ENCODE measurements at regions not wholly inside any gene's neighbourhood (a gene's known extent, or its start where the extent isn't known, plus 50 kb on each side); places are given as distances from the start of the nearest gene placed in this dataset.
A peak's percentile ranks its signal among the peaks of the same experiment; 100 is the strongest.
"Not testable (repeated sequence)": the region's sequence is repeated elsewhere in the genome, so short reads cannot be mapped to it uniquely, and the experiment has no call there.

DNA sequence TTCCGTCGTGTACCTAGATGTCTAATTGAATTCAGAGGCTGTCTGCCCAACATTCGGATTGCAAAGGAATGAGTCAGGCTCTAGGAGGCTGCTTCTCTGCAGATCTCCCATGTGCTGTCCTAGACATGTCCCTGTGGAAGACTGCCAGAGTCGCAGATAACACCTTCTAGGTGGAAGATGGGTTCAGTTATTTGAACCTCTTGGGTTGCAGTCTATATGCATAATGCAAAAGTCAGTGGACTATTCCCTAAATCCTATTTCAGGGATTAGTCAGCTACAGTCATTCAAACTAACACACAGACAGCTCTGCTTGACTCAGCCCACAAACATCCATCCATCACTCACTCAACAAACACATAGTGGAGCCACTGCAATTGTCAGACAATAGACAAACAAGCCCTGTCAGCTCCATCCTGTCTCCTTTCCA lies 300.0 kb upstream of the CTNNB1 start:
- DNase-seq, result no peak
- Histone ChIP-seq H3K4me1 (ENCODE audit: control insufficient read depth, insufficient read depth, low read length) (no peaks in the 10 kb centered on the region), H3K27me3 (ENCODE audit: control insufficient read depth, insufficient read depth, low read length) (no peaks in the 10 kb centered on the region), H3K4me3 (ENCODE audit: low read length) (no peak overlapping the region), H3K27ac (ENCODE audit: low read length) (no peak overlapping the region), H3K9me3 (replicated peaks; ENCODE audit: control insufficient read depth, low read depth, low read length) (no peaks in the 10 kb centered on the region), H3K36me3 (ENCODE audit: control insufficient read depth, insufficient read depth, low read length) (no peaks in the 10 kb centered on the region)
- WGBS (ENCODE audit: insufficient coverage), result 75% methylated on average over 2 of the region's 4 CpGs

- 50% methylated on average over 1 of the region's 3 CpGs for WGBS (ENCODE audit: insufficient coverage)
- Histone ChIP-seq H3K9me3 (replicated peaks; ENCODE audit: control insufficient read depth, low read depth, low read length) (no peaks in the 10 kb centered on the region), H3K4me1 (ENCODE audit: control insufficient read depth, insufficient read depth, low read length) (no peaks in the 10 kb centered on the region), H3K36me3 (ENCODE audit: control insufficient read depth, insufficient read depth, low read length) (no peaks in the 10 kb centered on the region), H3K4me3 (ENCODE audit: low read length) (no peak overlapping the region), H3K27me3 (ENCODE audit: control insufficient read depth, insufficient read depth, low read length) (no peaks in the 10 kb centered on the region), H3K27ac (ENCODE audit: low read length) (no peak overlapping the region)
- DNase-seq, result no peak
Observed at GRCh38 chr3:40901298-40901697, 298.0 kb upstream of the CTNNB1 start.

DNA sequence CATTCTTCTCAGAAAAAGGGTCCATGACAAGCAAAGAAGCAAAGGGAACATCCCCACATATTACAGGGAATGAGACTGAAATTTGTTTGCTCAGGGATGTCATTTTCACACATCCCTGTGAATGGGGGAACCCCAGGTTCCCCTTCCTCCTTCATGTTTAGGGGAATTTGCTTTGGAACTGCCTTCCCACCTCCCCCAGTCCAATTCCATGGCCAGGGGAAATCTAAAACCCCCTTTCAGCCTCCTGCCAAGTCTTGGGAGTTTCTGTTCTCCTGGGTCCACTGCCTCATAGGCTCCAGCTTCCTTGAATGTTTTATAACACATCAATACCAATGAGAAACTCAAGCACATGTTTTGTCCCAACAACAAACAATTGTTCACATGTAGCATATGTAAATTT lies 297.5 kb upstream of the CTNNB1 start:
- DNase-seq, result no peak
- no peak overlapping the region for H3K27ac ChIP-seq (ENCODE audit: low read length)

GRCh38 chr3:40907907-40908465 lies 291.3 kb upstream of the CTNNB1 start:
- H3K36me3 ChIP-seq (ENCODE audit: control insufficient read depth, insufficient read depth, low read length); H3K27me3 ChIP-seq (ENCODE audit: control insufficient read depth, insufficient read depth, low read length); H3K9me3 ChIP-seq (replicated peaks; ENCODE audit: control insufficient read depth, low read depth, low read length); H3K4me1 ChIP-seq (ENCODE audit: control insufficient read depth, insufficient read depth, low read length); DNase-seq; H3K4me3 ChIP-seq (ENCODE audit: low read length); H3K27ac ChIP-seq (ENCODE audit: low read length): not testable (repeated sequence)
- WGBS (ENCODE audit: insufficient coverage), result 69% methylated on average over 25 of the region's 26 CpGs

More for the DNA sequence above, 297.5 kb upstream of the CTNNB1 start:
- no peaks in the 10 kb centered on the region for H3K4me1 ChIP-seq (ENCODE audit: control insufficient read depth, insufficient read depth, low read length)
- H3K9me3 ChIP-seq (replicated peaks; ENCODE audit: control insufficient read depth, low read depth, low read length), result no peaks in the 10 kb centered on the region
- H3K27me3 ChIP-seq (ENCODE audit: control insufficient read depth, insufficient read depth, low read length), result no peaks in the 10 kb centered on the region
- no peak overlapping the region for H3K4me3 ChIP-seq (ENCODE audit: low read length)
- H3K36me3 ChIP-seq (ENCODE audit: control insufficient read depth, insufficient read depth, low read length), result no peaks in the 10 kb centered on the region

- DNase-seq, result no peak
- WGBS (ENCODE audit: insufficient coverage), result 80% methylated on average over 1 of the region's 3 CpGs
- no peak overlapping the region for H3K4me3 ChIP-seq (ENCODE audit: low read length)
Observed at GRCh38 chr3:40908612-40909011, 290.7 kb upstream of the CTNNB1 start.

GRCh38 chr3:40911264-40911663 lies 288.0 kb upstream of the CTNNB1 start:
- no CpG with 5 or more reads among the region's 2 CpGs for WGBS (ENCODE audit: insufficient coverage)
- Histone ChIP-seq H3K27ac (ENCODE audit: low read length) (no peak overlapping the region), H3K4me3 (ENCODE audit: low read length) (no peak overlapping the region), H3K27me3 (ENCODE audit: control insufficient read depth, insufficient read depth, low read length) (no peaks in the 10 kb centered on the region), H3K36me3 (ENCODE audit: control insufficient read depth, insufficient read depth, low read length) (no peaks in the 10 kb centered on the region), H3K9me3 (replicated peaks; ENCODE audit: control insufficient read depth, low read depth, low read length) (no peaks in the 10 kb centered on the region), H3K4me1 (ENCODE audit: control insufficient read depth, insufficient read depth, low read length) (peaks cover 17% of the 10 kb centered on the region)
- DNase-seq, result no peak

More at GRCh38 chr3:40908612-40909011, 290.7 kb upstream of the CTNNB1 start:
- H3K27ac ChIP-seq (ENCODE audit: low read length), result no peak overlapping the region
- H3K36me3 ChIP-seq (ENCODE audit: control insufficient read depth, insufficient read depth, low read length), result no peaks in the 10 kb centered on the region
- no peaks in the 10 kb centered on the region for H3K27me3 ChIP-seq (ENCODE audit: control insufficient read depth, insufficient read depth, low read length)
- H3K4me1 ChIP-seq (ENCODE audit: control insufficient read depth, insufficient read depth, low read length), result peaks cover 3% of the 10 kb centered on the region
- H3K9me3 ChIP-seq (replicated peaks; ENCODE audit: control insufficient read depth, low read depth, low read length), result no peaks in the 10 kb centered on the region

DNA sequence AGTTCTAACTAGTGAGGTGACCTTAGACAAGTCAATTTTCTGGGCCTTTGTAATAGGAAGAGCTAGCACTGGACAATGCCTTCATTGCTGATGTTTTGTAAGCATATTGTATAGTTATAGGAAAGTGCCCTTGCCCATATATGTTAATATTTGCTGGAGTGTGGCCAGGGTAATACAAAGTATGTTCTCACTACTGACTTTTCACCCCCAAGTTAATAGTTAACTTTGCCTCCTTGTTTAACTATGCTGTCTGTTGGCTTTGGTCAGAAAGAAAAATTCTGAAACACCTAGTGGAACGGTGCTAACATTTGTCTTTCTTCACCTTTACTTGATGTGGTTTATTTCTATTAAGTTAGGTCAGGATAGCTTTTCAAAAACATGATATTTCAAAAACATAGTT lies 287.4 kb upstream of the CTNNB1 start:
- Histone ChIP-seq H3K36me3 (ENCODE audit: control insufficient read depth, insufficient read depth, low read length) (no peaks in the 10 kb centered on the region), H3K4me3 (ENCODE audit: low read length) (no peak overlapping the region), H3K9me3 (replicated peaks; ENCODE audit: control insufficient read depth, low read depth, low read length) (no peaks in the 10 kb centered on the region), H3K4me1 (ENCODE audit: control insufficient read depth, insufficient read depth, low read length) (peaks cover 17% of the 10 kb centered on the region), H3K27me3 (ENCODE audit: control insufficient read depth, insufficient read depth, low read length) (no peaks in the 10 kb centered on the region), H3K27ac (ENCODE audit: low read length) (no peak overlapping the region)
- WGBS (ENCODE audit: insufficient coverage), result no CpG with 5 or more reads among the region's 1 CpG
- no peak for DNase-seq

DNA sequence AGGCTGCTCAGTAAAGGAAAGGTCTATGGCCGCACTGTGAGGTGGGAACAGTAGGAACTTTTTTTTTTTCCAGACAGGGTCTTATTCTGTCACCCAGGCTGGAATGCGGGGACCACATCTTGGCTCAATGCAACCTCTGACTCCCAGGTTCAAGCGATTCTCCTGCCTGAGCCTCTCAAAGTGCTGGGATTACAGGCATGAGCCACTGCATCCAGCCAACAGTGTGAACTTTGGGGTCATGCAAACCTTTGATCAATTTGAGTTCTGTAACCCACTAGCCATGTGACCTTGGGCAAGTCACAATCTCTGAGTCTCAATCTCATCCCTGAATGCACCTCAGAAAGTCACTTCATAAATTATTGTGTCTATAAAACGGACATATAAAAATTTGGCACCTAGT lies 286.8 kb upstream of the CTNNB1 start:
- no peaks in the 10 kb centered on the region for H3K9me3 ChIP-seq (replicated peaks; ENCODE audit: control insufficient read depth, low read depth, low read length)
- 88% methylated on average over 2 of the region's 4 CpGs for WGBS (ENCODE audit: insufficient coverage)
- no peaks in the 10 kb centered on the region for H3K36me3 ChIP-seq (ENCODE audit: control insufficient read depth, insufficient read depth, low read length)
- H3K27ac ChIP-seq (ENCODE audit: low read length), result no peak overlapping the region
- no peaks in the 10 kb centered on the region for H3K27me3 ChIP-seq (ENCODE audit: control insufficient read depth, insufficient read depth, low read length)
- no peak overlapping the region for H3K4me3 ChIP-seq (ENCODE audit: low read length)
- DNase-seq, result no peak
- peaks cover 17% of the 10 kb centered on the region for H3K4me1 ChIP-seq (ENCODE audit: control insufficient read depth, insufficient read depth, low read length)

DNA sequence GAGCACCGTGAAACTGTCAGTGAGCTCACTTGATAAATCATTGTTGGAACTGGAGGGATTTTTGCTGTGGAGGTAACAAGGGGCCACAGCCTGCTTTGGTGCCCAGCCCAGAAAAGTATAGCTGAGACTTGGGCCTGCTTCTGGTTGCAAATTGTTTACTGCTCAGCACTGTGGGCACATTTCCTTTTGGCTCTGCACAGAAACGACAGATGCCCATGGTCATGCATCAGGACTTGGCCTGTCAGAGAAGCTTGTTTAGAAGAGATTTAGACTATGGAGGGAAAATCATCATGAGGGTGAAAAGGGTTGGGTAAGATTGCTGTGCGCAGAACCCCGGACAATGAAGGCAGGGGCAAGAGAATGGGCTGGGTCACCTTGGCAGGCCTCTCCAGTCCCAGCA lies 286.1 kb upstream of the CTNNB1 start:
- Histone ChIP-seq H3K27ac (ENCODE audit: low read length) (no peak overlapping the region), H3K4me3 (ENCODE audit: low read length) (no peak overlapping the region), H3K9me3 (replicated peaks; ENCODE audit: control insufficient read depth, low read depth, low read length) (no peaks in the 10 kb centered on the region), H3K36me3 (ENCODE audit: control insufficient read depth, insufficient read depth, low read length) (no peaks in the 10 kb centered on the region), H3K27me3 (ENCODE audit: control insufficient read depth, insufficient read depth, low read length) (no peaks in the 10 kb centered on the region), H3K4me1 (ENCODE audit: control insufficient read depth, insufficient read depth, low read length) (peaks cover 17% of the 10 kb centered on the region)
- DNase-seq, result peak; percentile 49
- WGBS (ENCODE audit: insufficient coverage), result 62% methylated on average over 4 of the region's 4 CpGs

GRCh38 chr3:40913641-40914040 lies 285.7 kb upstream of the CTNNB1 start:
- no peak overlapping the region for H3K27ac ChIP-seq (ENCODE audit: low read length)
- DNase-seq, result no peak
- H3K9me3 ChIP-seq (replicated peaks; ENCODE audit: control insufficient read depth, low read depth, low read length), result no peaks in the 10 kb centered on the region
- H3K4me1 ChIP-seq (ENCODE audit: control insufficient read depth, insufficient read depth, low read length), result peaks cover 17% of the 10 kb centered on the region
- 21% methylated on average over 2 of the region's 2 CpGs for whole genome bisulfite sequencing (ENCODE audit: insufficient coverage)
- no peaks in the 10 kb centered on the region for H3K36me3 ChIP-seq (ENCODE audit: control insufficient read depth, insufficient read depth, low read length)
- no peaks in the 10 kb centered on the region for H3K27me3 ChIP-seq (ENCODE audit: control insufficient read depth, insufficient read depth, low read length)
- no peak overlapping the region for H3K4me3 ChIP-seq (ENCODE audit: low read length)

DNA sequence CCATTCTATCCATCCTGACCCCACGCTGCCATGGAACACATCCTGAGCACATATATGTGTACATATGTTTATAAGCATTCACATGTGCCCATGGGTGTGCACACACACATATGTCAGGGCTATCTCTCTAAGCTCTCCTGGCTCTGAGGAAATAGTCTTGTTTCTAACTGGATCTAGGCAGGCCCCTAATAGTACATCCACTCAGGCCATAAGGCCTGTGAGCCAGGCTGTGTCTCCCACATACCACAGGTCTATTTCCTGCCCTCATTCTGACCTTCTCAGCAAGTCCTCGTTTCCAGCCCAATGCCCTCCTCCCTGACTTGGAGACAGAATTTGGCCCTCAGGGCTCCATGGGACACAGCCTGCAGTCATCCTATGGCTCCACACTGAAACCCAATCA lies 284.8 kb upstream of the CTNNB1 start:
- peaks cover 17% of the 10 kb centered on the region for H3K4me1 ChIP-seq (ENCODE audit: control insufficient read depth, insufficient read depth, low read length)
- H3K27me3 ChIP-seq (ENCODE audit: control insufficient read depth, insufficient read depth, low read length), result no peaks in the 10 kb centered on the region
- H3K4me3 ChIP-seq (ENCODE audit: low read length), result no peak overlapping the region
- DNase-seq, result no peak
- H3K36me3 ChIP-seq (ENCODE audit: control insufficient read depth, insufficient read depth, low read length), result no peaks in the 10 kb centered on the region
- no peaks in the 10 kb centered on the region for H3K9me3 ChIP-seq (replicated peaks; ENCODE audit: control insufficient read depth, low read depth, low read length)
- H3K27ac ChIP-seq (ENCODE audit: low read length), result no peak overlapping the region
- WGBS (ENCODE audit: insufficient coverage), result 45% methylated on average over 1 of the region's 2 CpGs

Measured in muscle of leg (tissue), 3 donors.